Loucy (cell line): ENCODE measurements at regions not wholly inside any gene's neighbourhood (a gene's known extent, or its start where the extent isn't known, plus 50 kb on each side); places are given as distances from the start of the nearest gene placed in this dataset.

Source experiments
- EZH2phosphoT487 ChIP-seq: fragments of 200-600 bp; IDR thresholded peaks from 2 replicates; pipeline ENCODE4 v1.6.1; 2018; ENCODE audit warnings: antibody characterized with exemption, mild to moderate bottlenecking, moderate library complexity, borderline replicate concordance
- TF ChIP-seq, protein P1 (sequence below): fragments of 200-600 bp; sonication (generic); conservative IDR thresholded peaks from 2 replicates; pipeline ENCODE4 v1.5.1; 2014; ENCODE audit warnings: mild to moderate bottlenecking, antibody characterized with exemption, low read length

DNA sequence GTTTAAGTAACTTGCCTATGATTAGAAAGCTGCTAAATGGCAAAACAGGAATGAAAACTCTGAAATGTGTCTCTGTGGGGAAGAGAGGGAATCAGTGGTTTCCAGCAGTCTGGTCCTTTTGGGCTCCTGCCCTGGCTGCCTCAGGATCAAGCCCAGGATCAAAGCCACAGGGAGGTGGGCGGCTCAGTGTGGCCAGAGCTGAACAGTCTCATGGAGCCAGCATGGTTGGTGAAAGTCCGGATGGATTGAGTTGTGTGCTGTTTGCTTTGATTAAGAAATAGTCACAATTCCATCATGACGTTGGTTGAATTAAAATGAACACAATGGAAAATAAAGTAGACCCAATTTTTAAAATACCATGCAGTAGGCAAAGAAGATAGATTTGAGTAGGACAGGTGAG lies 344.2 kb downstream of the LPIN1 start:
- TF ChIP-seq, protein P1, sequence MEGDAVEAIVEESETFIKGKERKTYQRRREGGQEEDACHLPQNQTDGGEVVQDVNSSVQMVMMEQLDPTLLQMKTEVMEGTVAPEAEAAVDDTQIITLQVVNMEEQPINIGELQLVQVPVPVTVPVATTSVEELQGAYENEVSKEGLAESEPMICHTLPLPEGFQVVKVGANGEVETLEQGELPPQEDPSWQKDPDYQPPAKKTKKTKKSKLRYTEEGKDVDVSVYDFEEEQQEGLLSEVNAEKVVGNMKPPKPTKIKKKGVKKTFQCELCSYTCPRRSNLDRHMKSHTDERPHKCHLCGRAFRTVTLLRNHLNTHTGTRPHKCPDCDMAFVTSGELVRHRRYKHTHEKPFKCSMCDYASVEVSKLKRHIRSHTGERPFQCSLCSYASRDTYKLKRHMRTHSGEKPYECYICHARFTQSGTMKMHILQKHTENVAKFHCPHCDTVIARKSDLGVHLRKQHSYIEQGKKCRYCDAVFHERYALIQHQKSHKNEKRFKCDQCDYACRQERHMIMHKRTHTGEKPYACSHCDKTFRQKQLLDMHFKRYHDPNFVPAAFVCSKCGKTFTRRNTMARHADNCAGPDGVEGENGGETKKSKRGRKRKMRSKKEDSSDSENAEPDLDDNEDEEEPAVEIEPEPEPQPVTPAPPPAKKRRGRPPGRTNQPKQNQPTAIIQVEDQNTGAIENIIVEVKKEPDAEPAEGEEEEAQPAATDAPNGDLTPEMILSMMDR: no peak
- no peak for TF ChIP-seq EZH2phosphoT487
